SK-N-SH treated with all-trans-retinoic acid at 6 μM for 48 hours (cell line): ENCODE measurements at regions not wholly inside any gene's neighbourhood (a gene's known extent, or its start where the extent isn't known, plus 50 kb on each side); places are given as distances from the start of the nearest gene placed in this dataset.

Experiments used
- ARNTL ChIP-seq: fragments of 450-650 bp; formaldehyde crosslinking; IDR thresholded peaks from 2 replicates; pipeline ENCODE4 v1.5.0; 2020; ENCODE audit warnings: low read depth, mild to moderate bottlenecking, moderate library complexity, borderline replicate concordance
- ISL1 ChIP-seq: fragments of 250-450 bp; sonication (Bioruptor Pico); IDR thresholded peaks from 2 replicates; pipeline ENCODE4 v2.1.2; 2022; ENCODE audit warnings: mild to moderate bottlenecking, moderate library complexity
- PATZ1 ChIP-seq: fragments of 250-450 bp; sonication (Bioruptor Pico); IDR thresholded peaks from 2 replicates; pipeline ENCODE4 v1.8.0; 2020; ENCODE audit warnings: mild to moderate bottlenecking, moderate library complexity, borderline replicate concordance
- POU6F1 ChIP-seq: fragments of 250-450 bp; sonication (Bioruptor Pico); IDR thresholded peaks from 2 replicates; pipeline ENCODE4 v1.8.0; 2021; ENCODE audit warnings: low read depth, mild to moderate bottlenecking, moderate library complexity, borderline replicate concordance
- PPARA ChIP-seq: fragments of 250-450 bp; sonication (Bioruptor Pico); IDR thresholded peaks from 2 replicates; pipeline ENCODE4 v1.5.0; 2020; ENCODE audit warnings: mild to moderate bottlenecking, borderline replicate concordance
- RARB ChIP-seq: fragments of 250-450 bp; sonication (Bioruptor Pico); IDR thresholded peaks from 2 replicates; pipeline ENCODE4 v1.8.0; 2021; ENCODE audit warnings: mild to moderate bottlenecking, moderate library complexity
- TOX ChIP-seq: fragments of 250-450 bp; sonication (Bioruptor Pico); IDR thresholded peaks from 2 replicates; pipeline ENCODE4 v1.8.0; 2021; ENCODE audit warnings: mild to moderate bottlenecking, moderate library complexity, borderline replicate concordance
- ZC3H10 ChIP-seq: fragments of 250-450 bp; sonication (Bioruptor Pico); IDR thresholded peaks from 2 replicates; pipeline ENCODE4 v1.5.1; 2021; ENCODE audit warnings: mild to moderate bottlenecking, moderate library complexity
- ZFP3 ChIP-seq: fragments of 250-450 bp; sonication (Bioruptor Pico); IDR thresholded peaks from 2 replicates; pipeline ENCODE4 v1.5.0; 2020; ENCODE audit warnings: mild to moderate bottlenecking, moderate library complexity
- ZFP30 ChIP-seq: fragments of 450-650 bp; formaldehyde crosslinking; IDR thresholded peaks from 2 replicates; pipeline ENCODE4 v1.5.0; 2022; ENCODE audit warnings: mild to moderate bottlenecking, moderate library complexity

- TF ChIP-seq TOX (CRISPR knock-in tag) (no peak), PPARA (CRISPR knock-in tag) (no peak), ZFP3 (CRISPR knock-in tag) (no peak), ARNTL (no peak), POU6F1 (no peak), ZFP30 (CRISPR knock-in tag) (no peak), PATZ1 (CRISPR knock-in tag) (no peak), ISL1 (CRISPR knock-in tag) (no peak), ZC3H10 (CRISPR knock-in tag) (no peak), RARB (CRISPR knock-in tag) (no peak)
These were observed 587.7 kb upstream of the PITX2 start for GRCh38 chr4:111210595-111210994.
